ENCODE measurements at regions not wholly inside any gene's neighbourhood (a gene's known extent, or its start where the extent isn't known, plus 50 kb on each side); places are given as distances from the start of the nearest gene placed in this dataset.

GRCh38 chr12:105985383-105985782 lies 153.4 kb downstream of the NUAK1 start:
- H3K4me1 ChIP-seq (replicated peaks) = no peaks in the 10 kb centered on the region
- intact Hi-C loops (cut with DNase I) = no loop called here
- no peak overlapping the region for H3K27ac ChIP-seq
- no peak for DNase-seq (ENCODE audit: low spot score)
- WGBS = 94% methylated on average over 2 of the region's 2 CpGs
- H3K36me3 ChIP-seq = no peaks in the 10 kb centered on the region
- no peaks in the 10 kb centered on the region for H3K27me3 ChIP-seq (replicated peaks; ENCODE audit: insufficient read depth)
- H3K4me3 ChIP-seq = no peak overlapping the region
- no peak for TF ChIP-seq POLR2A (IDR thresholded peaks at IDR 0.05)
- TF ChIP-seq POLR2AphosphoS5 (IDR thresholded peaks at IDR 0.05) = no peak
- no peaks in the 10 kb centered on the region for H3K9me3 ChIP-seq

GRCh38 chr12:105986779-105987684 lies 151.7 kb downstream of the NUAK1 start:
- Histone ChIP-seq H3K9me3 (no peaks in the 10 kb centered on the region), H3K27ac (no peak overlapping the region), H3K27me3 (replicated peaks; ENCODE audit: insufficient read depth) (no peaks in the 10 kb centered on the region), H3K36me3 (no peaks in the 10 kb centered on the region), H3K4me1 (replicated peaks) (no peaks in the 10 kb centered on the region), H3K4me3 (no peak overlapping the region)
- intact Hi-C loops (cut with DNase I) = no loop called here
- TF ChIP-seq POLR2A (IDR thresholded peaks at IDR 0.05) = no peak
- TF ChIP-seq CTCF (IDR thresholded peaks at IDR 0.05) = no peak
- TF ChIP-seq POLR2AphosphoS5 (IDR thresholded peaks at IDR 0.05) = no peak
- DNase-seq (ENCODE audit: low spot score) = no peak
- 95% methylated on average over 4 of the region's 4 CpGs for WGBS

- intact Hi-C loops (cut with DNase I) = no loop called here
- no peaks in the 10 kb centered on the region for H3K4me1 ChIP-seq (replicated peaks)
- no peak overlapping the region for H3K4me3 ChIP-seq
- H3K36me3 ChIP-seq = no peaks in the 10 kb centered on the region
- DNase-seq (ENCODE audit: low spot score) = no peak
- 98% methylated on average over 3 of the region's 3 CpGs for WGBS
- H3K27me3 ChIP-seq (replicated peaks; ENCODE audit: insufficient read depth) = no peaks in the 10 kb centered on the region
- no peaks in the 10 kb centered on the region for H3K9me3 ChIP-seq
- H3K27ac ChIP-seq = no peak overlapping the region
- TF ChIP-seq POLR2AphosphoS5 (IDR thresholded peaks at IDR 0.05) = no peak
- TF ChIP-seq CTCF (IDR thresholded peaks at IDR 0.05) = no peak
- no peak for TF ChIP-seq POLR2A (IDR thresholded peaks at IDR 0.05)
These were observed 151.1 kb downstream of the NUAK1 start for GRCh38 chr12:105987685-105988035.

GRCh38 chr12:105992849-105993740 lies 145.7 kb downstream of the NUAK1 start:
- H3K9me3 ChIP-seq = no peaks in the 10 kb centered on the region
- DNase-seq (ENCODE audit: low spot score) = no peak
- no peaks in the 10 kb centered on the region for H3K27me3 ChIP-seq (replicated peaks; ENCODE audit: insufficient read depth)
- H3K36me3 ChIP-seq = no peaks in the 10 kb centered on the region
- WGBS = 75% methylated on average over 14 of the region's 14 CpGs
- TF ChIP-seq CTCF (IDR thresholded peaks at IDR 0.05) (no peak), POLR2A (IDR thresholded peaks at IDR 0.05) (no peak), POLR2AphosphoS5 (IDR thresholded peaks at IDR 0.05) (no peak)
- no peaks in the 10 kb centered on the region for H3K4me1 ChIP-seq (replicated peaks)
- intact Hi-C loops (cut with DNase I) = no loop called here
- H3K4me3 ChIP-seq = no peak overlapping the region
- H3K27ac ChIP-seq = no peak overlapping the region

GRCh38 chr12:105993766-105994555 lies 144.8 kb downstream of the NUAK1 start:
- DNase-seq (ENCODE audit: low spot score) = no peak
- intact Hi-C loops (cut with DNase I) = no loop called here
- H3K4me1 ChIP-seq (replicated peaks) = no peaks in the 10 kb centered on the region
- no peaks in the 10 kb centered on the region for H3K27me3 ChIP-seq (replicated peaks; ENCODE audit: insufficient read depth)
- WGBS = 69% methylated on average over 22 of the region's 22 CpGs
- H3K27ac ChIP-seq = no peak overlapping the region
- no peak for TF ChIP-seq CTCF (IDR thresholded peaks at IDR 0.05)
- no peak for TF ChIP-seq POLR2AphosphoS5 (IDR thresholded peaks at IDR 0.05)
- no peak for TF ChIP-seq POLR2A (IDR thresholded peaks at IDR 0.05)
- H3K9me3 ChIP-seq = no peaks in the 10 kb centered on the region
- H3K4me3 ChIP-seq = no peak overlapping the region
- no peaks in the 10 kb centered on the region for H3K36me3 ChIP-seq
